HG03196 (cell line): ENCODE measurements at regions not wholly inside any gene's neighbourhood (a gene's known extent, or its start where the extent isn't known, plus 50 kb on each side); places are given as distances from the start of the nearest gene placed in this dataset.
A peak's percentile ranks its signal among the peaks of the same experiment; 100 is the strongest.

ENCODE experiments used
- ATAC-seq: cut with Tn5 transposase; IDR thresholded peaks from one replicate; pipeline ENCODE4 v1.9.1; 2021; ENCODE audit not compliant: unreplicated experiment

DNA sequence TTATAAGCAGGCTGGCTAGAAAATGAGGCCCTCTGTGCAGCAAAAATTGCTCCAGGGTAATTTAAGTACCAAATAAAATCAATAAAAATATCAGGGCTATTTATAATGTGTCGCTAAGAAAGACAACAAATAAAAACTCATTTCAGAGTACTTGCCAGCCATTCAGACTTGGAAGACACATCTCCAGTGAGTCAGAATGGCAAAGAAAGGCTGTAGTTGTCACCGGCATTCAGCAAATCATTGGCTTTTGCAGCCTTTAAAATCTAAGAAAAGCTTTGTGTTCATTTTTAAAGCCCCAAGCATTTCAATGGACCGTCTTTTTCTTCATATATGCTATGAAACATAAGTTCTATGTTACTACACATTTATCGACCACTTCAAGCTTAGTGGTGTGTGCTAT lies 141.1 kb upstream of the HNMT start:
- no peak for ATAC-seq

DNA sequence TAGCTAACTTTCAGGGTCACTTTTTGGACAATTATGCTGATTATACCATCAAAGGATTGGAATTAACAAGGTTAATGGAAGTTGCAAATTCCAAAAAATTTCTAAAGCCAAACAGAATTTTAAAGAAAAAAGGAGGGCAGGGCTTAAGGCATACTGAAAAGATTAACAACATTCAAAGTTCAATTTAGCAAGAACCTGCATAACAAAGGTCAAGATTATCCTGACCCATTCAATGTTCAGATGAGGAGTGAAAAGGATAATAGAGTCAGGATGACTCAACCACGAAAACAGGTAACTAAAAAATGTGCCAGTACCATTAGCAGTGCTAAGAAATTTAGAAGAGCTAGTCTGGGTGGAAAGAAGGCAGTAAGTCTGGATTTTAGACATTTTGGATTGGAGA lies 139.8 kb upstream of the HNMT start:
- ATAC-seq, result no peak

DNA sequence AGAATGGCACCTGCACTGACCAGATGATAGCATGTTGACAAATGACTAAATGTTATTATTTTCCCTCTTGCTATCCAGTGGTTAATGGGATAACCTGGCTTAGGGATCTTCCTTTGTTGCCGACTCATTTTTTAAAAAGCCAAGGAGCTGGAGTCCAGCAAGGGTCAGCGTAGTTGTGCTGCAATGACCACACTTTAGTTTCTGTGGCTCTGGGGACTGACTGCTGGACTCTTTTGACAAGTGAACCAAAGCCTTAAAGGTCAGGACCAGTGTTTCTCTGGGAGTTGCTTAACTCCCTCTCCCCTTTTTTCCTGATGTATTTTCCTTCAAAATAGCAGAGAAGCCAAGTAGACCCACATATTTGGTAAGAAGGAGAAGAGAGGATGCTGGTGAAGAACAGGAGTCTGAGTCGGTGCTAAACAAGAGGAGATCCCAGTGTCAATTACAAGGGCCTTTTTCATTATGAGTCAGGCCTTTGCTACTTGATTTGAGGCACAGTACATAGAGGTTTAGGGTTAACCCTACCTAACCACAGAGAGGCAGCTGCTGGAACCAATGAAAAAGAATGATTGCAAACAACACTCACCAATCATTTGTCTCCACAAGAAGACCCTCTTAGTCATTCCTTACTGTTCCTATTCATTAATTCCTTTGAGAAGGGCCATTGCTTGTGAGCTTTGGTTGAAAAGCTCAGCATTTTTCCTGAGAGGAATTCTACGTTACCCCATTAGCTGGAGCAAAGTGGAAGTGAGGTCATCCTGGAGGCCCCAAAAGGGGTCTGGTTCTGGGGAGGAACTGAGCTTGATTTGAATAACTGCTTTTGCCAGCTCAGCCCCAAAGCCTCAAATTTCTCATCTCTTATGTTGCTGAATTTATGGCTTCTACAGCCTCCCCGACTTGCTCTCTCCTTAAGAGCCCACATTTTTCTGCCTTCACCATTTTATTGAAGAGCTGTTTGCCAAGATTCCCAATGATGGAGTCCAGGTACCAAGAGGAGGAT lies 137.6 kb upstream of the HNMT start:
- ATAC-seq, result peak; percentile 96

DNA sequence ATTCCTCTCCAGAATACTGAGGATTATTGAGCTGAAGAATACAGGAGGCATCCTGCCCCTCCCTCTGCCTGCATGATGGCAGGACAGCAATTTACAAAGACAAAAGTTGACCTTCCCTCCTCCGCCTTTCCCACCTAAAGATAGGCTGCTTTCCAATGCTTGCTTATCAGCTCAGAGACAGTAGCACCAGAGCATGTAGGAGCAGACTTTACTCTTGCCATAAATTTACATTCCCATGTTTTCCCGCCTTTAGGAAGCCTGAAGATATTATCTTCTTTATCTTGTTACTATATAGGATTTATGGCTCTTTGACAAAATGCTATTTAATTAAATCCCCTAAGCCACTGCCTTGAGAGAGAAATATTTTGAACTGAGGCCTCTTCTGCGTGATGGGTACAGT lies 135.6 kb upstream of the HNMT start:
- no peak for ATAC-seq

DNA sequence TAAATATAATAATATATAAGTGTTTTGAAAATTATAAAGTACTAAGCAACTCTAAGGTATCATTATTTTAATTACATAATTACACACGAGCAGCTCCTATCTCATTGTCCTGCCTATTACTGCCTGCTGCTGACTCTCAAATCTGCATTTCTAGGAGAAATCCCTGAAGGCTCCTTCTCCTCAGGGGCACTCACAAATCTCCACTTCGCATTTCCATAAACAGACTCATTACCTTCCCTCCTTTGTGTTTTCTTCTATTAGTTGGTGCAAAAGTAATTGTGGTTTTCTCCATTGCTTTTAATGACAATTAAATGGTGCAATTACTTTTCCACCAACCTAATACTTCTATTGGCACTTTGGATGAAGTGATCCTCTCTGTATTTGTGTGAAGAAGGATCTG lies 135.0 kb upstream of the HNMT start:
- no peak for ATAC-seq

DNA sequence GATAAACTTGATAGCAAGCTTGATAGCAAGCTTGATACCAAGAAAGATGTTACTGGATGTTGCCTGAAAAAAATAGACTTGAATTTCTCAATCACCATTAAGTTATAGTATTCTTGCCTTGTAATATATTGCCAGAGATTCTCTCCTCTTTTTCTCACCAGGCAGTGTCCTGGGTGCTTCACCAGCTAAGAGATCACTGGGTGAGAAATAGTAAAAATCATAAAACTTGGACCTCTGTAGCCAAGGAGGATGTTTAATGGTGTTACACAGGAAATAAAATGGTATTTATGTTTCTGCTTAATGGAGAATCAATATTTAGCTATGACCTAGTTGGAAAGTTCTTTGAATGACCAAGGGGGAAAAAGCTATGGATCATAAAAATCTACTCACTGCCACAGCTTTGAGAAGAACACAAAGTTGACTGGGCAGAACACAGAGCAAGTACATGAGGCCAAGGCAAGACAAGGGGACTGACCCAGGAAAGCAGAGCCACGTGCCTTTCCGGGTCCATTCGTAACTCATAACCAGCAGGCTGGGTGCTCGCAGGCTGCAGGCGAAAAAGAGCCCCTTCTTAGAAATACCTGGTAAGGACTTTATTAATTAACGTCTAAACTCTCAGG lies 129.4 kb upstream of the HNMT start:
- no peak for ATAC-seq

DNA sequence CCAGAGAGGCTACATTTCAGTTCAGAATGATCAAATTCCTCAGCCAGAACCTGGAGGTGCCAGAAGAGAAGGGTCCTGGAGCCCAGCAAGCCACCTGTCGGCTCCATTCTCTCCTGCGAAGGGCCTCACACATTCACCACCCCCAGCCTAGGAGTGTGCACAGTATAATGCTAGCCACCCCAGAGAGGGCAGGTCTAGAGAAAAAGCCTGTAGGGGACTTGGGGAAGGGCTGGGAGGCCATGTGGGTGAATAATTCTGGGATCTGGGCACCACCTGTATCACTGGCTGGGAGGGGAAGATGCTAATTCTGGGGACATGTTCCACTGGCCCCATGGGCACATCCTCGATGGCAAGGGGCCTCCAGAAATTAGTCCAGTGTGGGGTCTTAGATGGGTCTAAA lies 127.6 kb upstream of the HNMT start:
- ATAC-seq, result no peak

DNA sequence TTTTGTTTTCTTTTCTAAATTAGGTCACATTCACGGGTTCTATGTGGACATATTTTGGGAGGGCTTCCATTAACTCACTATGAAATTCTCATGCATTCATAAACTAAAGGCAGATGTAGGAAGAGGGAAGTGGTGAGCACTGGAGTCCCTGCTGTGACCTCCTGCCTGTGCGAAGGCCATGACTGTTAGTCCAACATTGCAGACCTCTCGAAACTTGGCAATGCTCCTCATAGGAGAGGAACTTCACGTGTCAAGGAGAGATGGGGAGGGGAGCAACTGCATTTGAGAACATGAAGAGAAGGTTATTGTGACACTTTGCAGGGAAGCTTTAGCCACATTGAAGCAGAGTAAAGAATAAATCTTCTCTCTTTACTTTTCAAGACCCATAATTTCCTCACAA lies 126.4 kb upstream of the HNMT start:
- no peak for ATAC-seq

DNA sequence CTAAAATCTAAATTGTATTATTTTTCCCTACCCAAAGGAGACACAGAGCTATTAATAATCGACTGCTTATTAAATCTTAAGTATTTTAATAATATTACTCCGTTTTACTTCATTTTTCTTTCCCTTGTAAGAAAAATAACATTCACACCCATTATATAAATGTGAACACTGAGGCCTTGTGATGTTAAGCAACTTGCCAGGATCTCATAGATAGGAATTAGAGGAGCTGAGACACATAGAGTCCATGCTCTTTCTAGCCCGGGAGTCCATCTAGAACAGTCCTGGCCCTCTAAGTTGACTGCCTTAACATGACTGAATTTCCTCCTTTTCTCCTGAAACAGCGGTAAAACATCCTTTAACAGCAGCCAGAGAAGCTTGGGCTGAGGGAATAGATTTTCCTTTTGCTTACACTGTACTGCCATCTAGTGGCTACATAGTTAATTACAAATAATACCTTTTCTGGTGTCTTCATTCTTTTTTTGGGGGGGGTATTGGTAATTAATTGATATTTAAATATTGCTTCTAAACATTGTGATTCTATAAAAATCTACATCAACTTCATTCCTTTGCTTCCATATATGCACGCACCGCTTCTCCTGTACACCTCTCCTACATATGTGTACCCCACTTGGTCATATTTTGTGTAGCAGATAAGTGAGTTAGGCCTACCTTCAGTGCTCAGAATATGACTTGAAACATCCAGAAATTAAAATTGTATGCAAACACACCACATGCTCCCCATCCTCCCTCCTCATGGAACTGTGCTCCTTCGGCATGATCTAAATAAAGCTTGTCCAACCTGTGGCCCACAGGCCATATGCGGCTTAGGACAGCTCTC lies 125.8 kb upstream of the HNMT start:
- ATAC-seq, result no peak

DNA sequence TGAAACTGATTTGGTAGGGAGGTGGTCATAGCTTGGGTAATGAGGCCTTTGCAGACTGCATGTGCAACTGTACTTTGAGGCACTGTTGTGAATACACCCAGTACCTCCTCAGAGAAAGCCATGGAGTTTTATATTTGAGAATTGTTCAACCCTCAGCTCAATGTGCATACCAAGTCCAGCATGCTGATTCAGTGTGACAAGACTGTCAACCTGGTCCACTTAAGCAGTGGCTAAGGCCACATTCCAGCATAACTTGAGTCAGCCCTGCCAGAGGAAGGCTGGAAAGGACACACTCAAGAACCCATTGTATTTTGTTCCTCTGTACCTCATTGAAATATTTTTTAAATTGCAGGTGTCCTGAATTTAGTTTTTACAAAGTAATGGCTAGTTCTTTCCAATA lies 121.8 kb upstream of the HNMT start:
- ATAC-seq, result no peak

DNA sequence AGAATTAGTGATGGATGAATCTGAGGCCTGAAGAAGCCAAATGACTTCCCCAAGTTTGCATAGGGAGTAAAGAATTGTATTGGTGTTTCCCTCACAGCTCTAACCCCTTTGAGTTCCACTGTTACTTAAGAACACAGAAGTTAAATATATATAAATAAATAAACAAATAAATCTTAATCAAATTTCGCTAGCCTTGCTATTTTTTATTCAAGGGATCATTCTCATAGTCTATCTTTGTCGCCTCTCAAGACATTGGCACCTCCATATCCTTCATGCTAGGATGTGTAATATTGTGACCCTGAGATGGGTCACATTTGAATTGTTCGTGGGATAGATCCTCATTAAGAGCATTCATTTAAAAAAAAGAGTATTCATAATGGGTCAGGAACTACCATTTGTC lies 121.3 kb upstream of the HNMT start:
- no peak for ATAC-seq

DNA sequence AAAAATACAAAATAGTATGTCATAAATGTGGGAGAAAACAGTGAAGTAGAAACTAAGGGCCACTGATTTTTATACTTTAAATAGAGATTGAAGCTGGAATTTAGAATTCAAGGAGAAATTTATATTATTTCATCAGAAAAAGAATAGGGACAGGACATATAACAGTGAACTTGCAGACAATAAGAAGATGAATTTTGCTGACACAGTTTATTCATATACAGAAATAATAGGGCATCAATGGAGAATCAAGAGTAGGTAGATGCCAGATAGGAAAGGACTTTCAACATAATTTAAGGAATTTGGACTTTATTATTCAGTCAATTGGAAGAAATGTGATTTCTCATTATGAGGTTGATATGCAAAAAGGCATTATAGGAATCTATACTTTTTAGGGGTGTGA lies 118.9 kb upstream of the HNMT start:
- no peak for ATAC-seq

DNA sequence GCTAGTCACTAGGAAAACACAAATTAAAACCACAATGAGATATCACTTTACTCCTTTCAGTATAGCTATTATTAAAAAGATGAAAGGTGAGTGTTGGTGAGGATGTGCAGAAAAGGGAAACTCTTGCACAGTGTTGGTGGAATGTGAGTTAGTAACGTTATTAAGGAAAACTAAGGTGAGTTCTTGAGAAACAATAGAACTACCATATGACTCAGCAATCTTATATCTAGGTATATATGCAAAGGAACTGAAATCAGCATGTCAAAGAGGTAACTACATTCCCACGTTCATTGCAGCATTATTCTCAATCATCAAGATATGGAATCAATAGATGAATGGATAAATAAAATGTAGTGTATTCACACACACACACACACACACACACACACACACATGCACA lies 117.3 kb upstream of the HNMT start:
- ATAC-seq, result no peak

DNA sequence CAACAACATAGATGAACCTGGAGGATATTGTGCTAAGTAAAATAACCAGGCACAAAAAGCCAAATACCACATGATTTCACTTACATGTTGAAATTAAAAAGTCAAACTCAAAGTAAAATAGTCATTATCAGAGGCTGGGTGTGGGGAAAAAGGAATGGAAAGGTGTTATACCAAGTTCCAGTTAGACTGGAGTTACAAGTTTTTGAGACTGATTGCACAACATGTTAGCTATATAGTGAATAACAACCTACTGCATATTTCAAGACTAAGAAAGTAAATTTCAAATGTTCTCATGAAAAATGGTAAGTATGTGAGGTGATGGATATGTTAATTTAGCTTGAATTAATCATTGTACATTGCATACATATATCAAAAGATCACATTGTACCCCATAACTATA lies 116.8 kb upstream of the HNMT start:
- no peak for ATAC-seq

DNA sequence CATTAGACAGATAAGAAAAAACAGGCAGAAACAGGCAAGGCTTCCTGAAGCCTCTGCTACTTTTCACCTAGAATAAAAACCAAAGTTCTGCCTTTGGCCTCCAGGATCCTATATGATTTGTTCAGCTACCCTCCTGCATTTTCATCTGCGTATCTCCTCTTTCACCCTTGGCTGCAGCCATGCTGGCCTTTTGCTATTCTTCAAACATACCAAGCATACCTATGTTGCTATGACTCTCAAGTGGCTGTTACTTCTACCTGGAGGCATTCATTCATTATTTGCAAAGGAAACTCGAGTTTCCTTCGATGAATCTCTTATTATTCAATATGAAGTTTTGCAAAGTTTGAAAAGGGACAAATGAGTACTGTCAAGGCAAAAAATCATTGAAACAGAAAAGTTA lies 106.4 kb upstream of the HNMT start:
- ATAC-seq, result no peak

DNA sequence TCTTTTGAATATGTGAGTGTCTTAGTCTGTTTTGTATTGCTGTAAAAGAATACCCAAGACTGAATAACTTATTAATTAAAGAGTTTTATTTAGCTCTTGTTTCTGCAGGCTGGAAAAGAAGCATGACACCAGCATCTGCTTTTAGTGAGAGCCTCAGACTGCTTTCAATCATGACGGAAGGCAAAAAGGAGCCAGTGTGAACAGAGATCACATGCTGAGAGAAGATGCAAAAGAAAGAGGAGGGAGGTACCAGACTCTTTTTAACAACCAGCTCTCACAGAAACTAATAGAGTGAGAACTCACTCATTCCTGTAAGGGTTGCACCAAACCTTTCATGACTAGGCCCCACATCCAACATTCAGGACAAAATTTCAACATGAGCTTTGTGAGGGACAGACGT lies 101.6 kb upstream of the HNMT start:
- no peak for ATAC-seq

DNA sequence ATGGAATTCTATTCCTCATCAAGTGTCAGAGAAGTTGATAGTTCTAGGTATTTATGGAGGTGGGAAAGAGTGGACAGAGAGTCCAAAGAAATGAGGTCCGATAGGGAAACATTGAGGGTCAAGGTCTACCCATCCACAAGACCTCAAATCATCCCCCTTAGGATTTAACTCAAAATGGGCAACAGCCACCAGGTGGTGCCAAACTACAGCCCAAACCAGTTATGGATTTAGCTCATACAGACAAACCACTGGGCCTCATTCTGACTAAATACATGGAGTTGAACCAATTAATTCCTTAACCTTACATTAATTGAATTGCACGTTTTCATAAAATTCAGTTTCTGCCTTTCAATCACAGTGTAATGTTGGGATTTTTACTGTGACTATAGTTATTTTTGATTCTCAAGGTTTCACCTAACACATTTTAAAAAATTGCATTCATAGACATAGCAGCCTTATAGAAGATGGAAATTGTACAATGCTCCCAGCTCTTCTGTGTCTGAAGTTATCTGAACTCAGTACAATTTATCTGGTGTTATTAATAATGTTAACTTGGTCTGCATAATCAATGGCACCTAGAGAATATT lies 98.2 kb upstream of the HNMT start:
- peak; percentile 50 for ATAC-seq

DNA sequence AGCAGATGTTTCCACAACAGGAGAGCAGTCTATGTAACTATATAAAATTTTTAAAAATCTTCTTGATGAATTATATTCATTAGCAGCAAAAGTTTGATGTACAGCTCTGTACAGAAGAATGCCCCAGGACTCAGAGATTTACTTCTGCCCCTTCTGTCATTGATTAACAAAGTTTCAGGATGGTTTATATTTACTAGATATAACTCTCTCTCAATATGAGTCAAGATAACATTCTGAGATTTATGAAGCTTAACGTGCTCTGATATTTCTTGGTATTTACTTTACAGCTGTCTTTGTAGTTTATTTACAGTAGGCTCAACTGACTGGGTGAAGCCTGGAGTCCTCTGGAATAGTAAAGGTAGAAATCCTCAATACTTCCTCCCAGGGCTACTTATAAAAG lies 93.6 kb upstream of the HNMT start:
- peak; percentile 82 for ATAC-seq

DNA sequence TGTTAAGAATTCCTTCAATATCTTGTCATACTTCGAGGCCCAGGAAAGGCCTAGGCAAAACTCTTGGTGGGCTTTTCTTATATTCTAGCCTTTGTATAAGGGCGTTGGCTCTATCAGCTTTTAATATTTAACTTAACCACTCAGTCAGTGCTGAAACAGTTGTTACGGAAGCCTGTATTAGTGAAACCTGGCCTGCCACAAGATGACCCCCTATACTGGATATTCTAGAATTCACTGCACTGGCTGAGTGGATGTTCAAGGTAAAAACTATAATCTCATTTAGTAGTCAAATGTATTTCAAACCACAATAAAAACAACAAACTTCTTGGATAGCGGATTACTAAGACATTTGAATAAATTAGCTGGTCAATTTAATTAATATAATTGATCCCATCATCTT lies 91.7 kb upstream of the HNMT start:
- peak; percentile 41 for ATAC-seq

DNA sequence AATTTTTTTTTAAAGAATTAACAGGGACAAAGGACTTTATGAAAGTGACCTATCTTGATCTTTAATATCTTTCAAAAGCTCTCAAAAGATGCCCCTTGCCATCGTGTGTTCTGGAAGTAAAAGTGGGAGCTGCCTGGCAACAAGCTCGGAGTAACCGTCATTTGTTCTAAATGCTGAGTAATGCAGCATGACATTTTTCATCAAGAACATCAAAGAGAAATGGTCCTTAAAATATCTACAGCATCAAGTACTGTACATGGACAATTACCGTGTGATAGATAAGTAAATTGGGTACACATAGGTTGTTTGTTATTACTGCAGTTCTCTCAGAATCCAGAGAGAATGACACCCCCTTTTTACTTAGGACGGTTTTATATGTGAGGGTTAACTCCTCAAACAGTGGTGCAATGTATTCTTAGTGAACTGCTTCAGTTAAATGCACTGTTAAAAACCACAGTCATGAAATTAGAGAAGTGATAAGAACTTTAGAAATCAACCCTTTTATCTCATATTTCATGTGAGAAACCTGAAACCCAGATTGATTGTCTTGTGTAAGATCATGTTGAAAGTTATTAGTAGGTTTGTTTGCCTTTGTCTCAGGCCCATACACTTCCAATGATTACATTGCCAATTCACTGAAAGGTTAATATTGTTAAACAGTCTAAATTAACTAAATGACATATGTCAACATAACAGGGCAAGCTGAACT lies 90.6 kb upstream of the HNMT start:
- ATAC-seq, result no peak

DNA sequence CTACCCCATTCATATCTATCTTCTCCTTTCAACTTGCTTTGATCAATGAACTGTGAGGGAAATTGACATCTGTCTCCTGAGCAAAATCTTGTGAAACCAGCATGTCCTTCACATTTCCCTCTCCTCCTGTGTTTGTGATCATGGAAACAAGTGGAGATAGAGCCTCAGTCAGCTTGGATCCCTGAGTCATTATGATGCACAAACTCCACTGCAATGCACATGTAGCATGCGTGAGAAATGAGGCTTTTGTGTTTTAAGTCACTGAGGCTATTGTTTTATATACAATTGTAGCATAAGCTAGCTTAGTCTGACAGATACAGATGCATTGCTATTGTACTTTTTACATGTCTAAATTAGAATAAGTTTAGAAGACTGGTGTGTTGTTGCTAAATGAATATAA lies 85.2 kb upstream of the HNMT start:
- ATAC-seq, result no peak
